Spleen (tissue), 11 donors: ENCODE measurements at regions not wholly inside any gene's neighbourhood (a gene's known extent, or its start where the extent isn't known, plus 50 kb on each side); places are given as distances from the start of the nearest gene placed in this dataset.

Experiments used
- DNase-seq: peaks from one replicate; pipeline ENCODE4 v3.0.0-alpha.2; 2020
- H3K27ac ChIP-seq, 8 donors: fragments of 200-600 bp; sonication (generic) in 7 of 8; 1 replicate in 4 of 8; 2 replicates in 4 of 8; pipeline versions ENCODE4 v1.5.0 to v1.8.0; 2016 to 2021; ENCODE audit warnings: inconsistent platforms in 4 of 8, mild to moderate bottlenecking in 4 of 8, moderate library complexity in 1 of 8
- H3K27me3 ChIP-seq, 7 donors: fragments of 200-600 bp; sonication (generic) in 6 of 7; replicated peaks in 1 of 7; 1 replicate in 4 of 7; 2 replicates in 3 of 7; pipeline versions ENCODE4 v1.5.0 to v1.8.0; 2016 to 2021; ENCODE audit warnings: inconsistent platforms in 3 of 7, mild to moderate bottlenecking in 1 of 7
- H3K36me3 ChIP-seq, 6 donors: fragments of 200-600 bp; sonication (generic) in 5 of 6; 1 replicate in 4 of 6; 2 replicates in 2 of 6; pipeline versions ENCODE4 v1.5.0 to v1.8.0; 2016 to 2021; ENCODE audit warnings: inconsistent platforms in 2 of 6
- H3K4me1 ChIP-seq, 6 donors: fragments of 200-600 bp; sonication (generic) in 5 of 6; 1 replicate in 3 of 6; 2 replicates in 3 of 6; pipeline versions ENCODE4 v1.5.0 to v1.8.0; 2016 to 2021; ENCODE audit warnings: inconsistent platforms in 3 of 6
- H3K4me3 ChIP-seq, 8 donors: fragments of 200-600 bp; sonication (generic) in 7 of 8; 1 replicate in 4 of 8; 2 replicates in 4 of 8; pipeline versions ENCODE4 v1.5.0 to v1.8.0; 2016 to 2021; ENCODE audit warnings: inconsistent platforms in 4 of 8, mild to moderate bottlenecking in 4 of 8, moderate library complexity in 2 of 8
- H3K9me3 ChIP-seq, 8 donors: fragments of 200-600 bp; sonication (generic) in 7 of 8; 1 replicate in 4 of 8; 2 replicates in 4 of 8; pipeline versions ENCODE4 v1.5.0 to v1.8.0; 2016 to 2021; ENCODE audit warnings: inconsistent platforms in 4 of 8
- CTCF ChIP-seq, 11 experiments: fragments of 200-600 bp in 7 of 11; fragments of 450-650 bp in 4 of 11; sonication (generic) in 4 of 11; IDR thresholded peaks in 8 of 11; conservative IDR thresholded peaks in 3 of 11; 1 replicate in 7 of 11; 2 replicates in 4 of 11; pipeline versions ENCODE4 v1.4.0 to v1.8.0; 2016 to 2021; ENCODE audit warnings: antibody characterized with exemption in 11 of 11, inconsistent platforms in 4 of 11, mild to moderate bottlenecking in 1 of 11
- POLR2A ChIP-seq, 3 donors: fragments of 450-650 bp; IDR thresholded peaks; one replicate each; pipeline ENCODE4 v1.5.1; 2017; ENCODE audit warnings: antibody characterized with exemption in 3 of 3, mild to moderate bottlenecking in 1 of 3
- POLR2AphosphoS5 ChIP-seq, 3 donors: sonication (generic); formaldehyde crosslinking; IDR thresholded peaks; one replicate each; pipeline ENCODE4 v1.5.1; 2017; ENCODE audit warnings: antibody characterized with exemption in 3 of 3
- WGBS, 5 donors: extraction: QIAGEN DNeasy Blood & Tissue Kit in 3 of 5; methylation state at CpG; one replicate each; pipeline versions ENCODE4 v1.1.5 to v1.1.7; 2013 to 2018; 5-methylcytosine and 5-hydroxymethylcytosine counted together
- intact Hi-C: fragments of 100-400 bp; cut with DNase I; formaldehyde crosslinking; loops from one replicate; pipeline ENCODE4 v1.15.0; 2023; ENCODE audit warnings: low total_unique reads
- donor health status: healthy with polysubstance abuse.
- donor health status: DM: no; HTN: no; CAD: no; lungs with moderate emphysema.
- donor health status: DM: no; HTN: no; CAD: no.
- donor health status: Bipolar disorder and iron deficiency.
- donor health status: healthy.
- donor health status: DM: no; HTN: no; CAD: no.
- donor health status: DM: yes; HTN: yes; CAD: no.

- H3K27me3 ChIP-seq, result no peaks in the 10 kb centered on the region
- H3K27ac ChIP-seq, result no peak overlapping the region
- TF ChIP-seq POLR2A (IDR thresholded peaks at IDR 0.05) (no peak), POLR2AphosphoS5 (IDR thresholded peaks at IDR 0.05) (no peak), CTCF (IDR thresholded peaks at IDR 0.05 in 8 of 11, conservative IDR thresholded peaks at IDR 0.05 in 3 of 11) (no peak)
- no peaks in the 10 kb centered on the region for H3K36me3 ChIP-seq
- WGBS, 5 donors, result 87 to 91% (median 91%) methylated on average over 12 of the region's 12 CpGs
- H3K4me3 ChIP-seq, result no peak overlapping the region
- H3K9me3 ChIP-seq, result no peaks in the 10 kb centered on the region
- DNase-seq, result no peak
- intact Hi-C loops, result no loop called here
- peaks cover 0 to 2% (median 0%) of the 10 kb centered on the region in 6 donors for H3K4me1 ChIP-seq
Observed at GRCh38 chr9:82597241-82598203, 465.4 kb downstream of the RASEF start.

DNA sequence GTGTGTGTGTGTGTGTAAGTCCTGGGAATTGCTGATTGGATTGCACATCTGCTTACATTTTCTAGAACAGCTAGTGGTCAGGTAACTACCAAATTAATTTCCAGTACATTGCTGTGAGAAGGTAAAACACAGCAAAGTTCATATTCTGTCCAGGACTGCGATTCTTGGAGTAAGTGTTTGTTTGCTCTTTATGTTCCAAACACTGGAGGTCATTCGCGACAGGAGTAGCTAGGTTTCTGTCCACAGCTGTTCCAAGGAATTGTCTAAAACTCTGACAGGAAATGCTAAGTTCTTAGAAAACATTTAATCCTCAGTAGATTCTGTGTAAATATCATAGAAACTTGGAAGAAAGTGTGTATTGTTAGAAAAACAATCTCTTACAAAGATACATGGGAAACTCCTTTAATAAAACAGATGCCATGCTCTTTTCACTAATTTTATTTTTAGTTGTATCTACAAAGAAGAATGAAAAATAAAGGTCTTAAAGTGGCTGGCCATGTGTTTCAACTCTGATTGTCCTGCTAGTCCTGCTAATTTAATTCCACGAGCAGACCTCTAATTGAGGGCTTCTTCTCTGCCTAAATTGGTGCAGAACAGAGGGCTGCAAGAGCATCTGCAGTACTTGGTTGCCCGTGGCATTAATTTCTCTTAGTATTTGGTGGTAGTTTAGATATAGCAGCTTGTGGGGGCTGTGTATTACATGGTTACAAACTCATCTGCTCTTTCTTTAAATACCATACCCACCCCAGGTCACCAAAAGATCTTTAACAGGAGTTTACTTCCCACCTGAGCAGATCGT lies 464.5 kb downstream of the RASEF start:
- WGBS, 5 donors, result 77 to 89% (median 81%) methylated on average over 6 of the region's 6 CpGs

DNA sequence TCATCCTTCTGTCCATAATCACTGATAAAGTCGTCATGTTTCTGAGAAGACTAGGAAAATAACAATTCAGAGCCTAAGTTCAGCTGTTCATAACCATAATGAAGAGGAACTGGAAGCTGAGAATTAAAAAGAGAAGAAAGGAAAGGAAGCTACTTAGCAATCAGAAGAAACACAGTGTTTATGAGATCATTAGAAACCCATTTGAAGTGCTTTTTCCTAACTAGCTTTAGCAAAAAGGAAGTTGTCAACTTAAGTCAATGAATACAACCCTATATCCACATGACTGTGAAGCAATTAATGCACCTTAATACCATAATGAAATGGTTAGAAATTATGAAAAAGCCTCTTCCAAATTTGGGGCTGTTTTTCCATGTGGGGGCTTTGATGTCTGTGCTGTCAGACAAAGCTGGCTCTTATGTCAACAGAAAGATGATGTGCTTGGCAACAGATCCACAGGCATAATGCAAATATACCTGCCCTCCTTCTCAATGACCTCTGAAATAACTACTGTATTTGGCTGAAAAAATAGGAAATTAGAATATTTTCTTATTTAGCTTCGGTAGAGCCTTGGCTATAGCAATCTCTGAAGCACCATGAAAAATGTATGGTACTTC lies 463.5 kb downstream of the RASEF start:
- TF ChIP-seq POLR2AphosphoS5 (IDR thresholded peaks at IDR 0.05), result no peak
- intact Hi-C loops, result no loop called here

More for the DNA sequence above, 464.5 kb downstream of the RASEF start:
- H3K27me3 ChIP-seq, result no peaks in the 10 kb centered on the region
- peaks cover 0 to 2% (median 0%) of the 10 kb centered on the region in 6 donors for H3K4me1 ChIP-seq
- no peak overlapping the region for H3K27ac ChIP-seq
- H3K36me3 ChIP-seq, result no peaks in the 10 kb centered on the region
- DNase-seq, result no peak
- TF ChIP-seq CTCF (IDR thresholded peaks at IDR 0.05 in 8 of 11, conservative IDR thresholded peaks at IDR 0.05 in 3 of 11), result no peak
- TF ChIP-seq POLR2AphosphoS5 (IDR thresholded peaks at IDR 0.05), result no peak
- H3K9me3 ChIP-seq, result no peaks in the 10 kb centered on the region
- H3K4me3 ChIP-seq, result no peak overlapping the region
- intact Hi-C loops, result no loop called here

DNA sequence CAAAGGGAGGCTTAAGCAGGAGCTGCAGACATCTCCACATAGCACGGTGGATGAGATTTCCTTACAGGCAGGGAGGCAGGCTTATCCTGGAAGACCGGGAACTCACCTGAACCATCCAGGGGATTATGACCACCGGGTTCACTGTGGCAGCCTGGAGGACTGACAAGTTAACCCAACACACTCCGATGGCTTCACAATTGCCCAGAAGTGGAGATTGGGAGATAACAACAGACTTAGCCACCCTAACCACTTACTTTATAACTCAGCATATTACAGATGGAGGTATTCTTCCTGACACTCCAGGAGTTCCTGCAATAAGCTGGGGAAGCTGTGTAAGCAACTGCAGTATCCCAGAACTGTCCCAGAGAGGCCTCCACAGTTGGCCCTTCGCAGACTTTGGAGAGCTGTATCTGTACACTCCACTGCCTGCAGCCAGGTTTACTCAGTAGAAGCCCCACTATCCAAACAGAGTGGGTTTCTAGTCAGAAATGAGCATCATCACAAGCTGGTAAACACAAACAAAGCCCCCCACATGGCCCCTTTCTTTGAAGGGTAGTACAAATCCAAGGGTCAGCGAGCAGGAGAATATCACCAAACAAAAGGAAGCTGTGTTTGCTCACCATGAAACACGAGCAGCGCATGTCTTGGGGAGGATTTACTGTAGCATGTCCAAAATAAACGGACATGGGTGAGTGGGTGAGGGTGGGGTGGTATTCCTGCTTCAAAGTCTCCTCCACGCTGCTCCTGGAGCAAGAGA lies 462.2 kb downstream of the RASEF start:
- H3K27ac ChIP-seq, result no peak overlapping the region
- TF ChIP-seq CTCF (IDR thresholded peaks at IDR 0.05 in 8 of 11, conservative IDR thresholded peaks at IDR 0.05 in 3 of 11) (no peak), POLR2AphosphoS5 (IDR thresholded peaks at IDR 0.05) (no peak), POLR2A (IDR thresholded peaks at IDR 0.05) (no peak)
- H3K36me3 ChIP-seq, result no peaks in the 10 kb centered on the region
- H3K9me3 ChIP-seq, result no peaks in the 10 kb centered on the region
- peaks cover 0 to 2% (median 0%) of the 10 kb centered on the region in 6 donors for H3K4me1 ChIP-seq
- intact Hi-C loops, result no loop called here
- DNase-seq, result no peak
- 74 to 83% (median 78%) methylated on average over 10 of the region's 10 CpGs for WGBS, 5 donors
- H3K4me3 ChIP-seq, result no peak overlapping the region
- H3K27me3 ChIP-seq, result no peaks in the 10 kb centered on the region

More for the DNA sequence above, 463.5 kb downstream of the RASEF start:
- Histone ChIP-seq H3K36me3 (no peaks in the 10 kb centered on the region), H3K4me3 (no peak overlapping the region), H3K27me3 (no peaks in the 10 kb centered on the region), H3K4me1 (peaks cover 0 to 2% (median 0%) of the 10 kb centered on the region in 6 donors), H3K27ac (no peak overlapping the region), H3K9me3 (no peaks in the 10 kb centered on the region)
- WGBS, 5 donors, result 54 to 72% (median 56%) methylated on average over 2 of the region's 2 CpGs
- no peak for DNase-seq
